Panc1 (cell line): ENCODE measurements at regions not wholly inside any gene's neighbourhood (a gene's known extent, or its start where the extent isn't known, plus 50 kb on each side); places are given as distances from the start of the nearest gene placed in this dataset.
A peak's percentile ranks its signal among the peaks of the same experiment; 100 is the strongest.

Experiments
- ATAC-seq: fragments of 200-7000 bp; cut with Tn5 transposase; 2 replicates; pipeline ENCODE4 v1.9.1; 2020; ENCODE audit warnings: mild to moderate bottlenecking, moderate library complexity
- BruUV-seq: library from RNA; stranded (reverse); fragments of 400-500 nt; replicated peaks from 2 replicates; lab custom pipeline; 2021; lab: Mats Ljungman, UMichigan
- CTCF ChIA-PET: fragments of 300-600 bp; sonication (Branson Sonifier 250); formaldehyde crosslinking; loops from one replicate; lab custom pipeline; 2022; ENCODE audit warnings: antibody characterized with exemption; lab: Charles Lee
- POLR2A ChIA-PET: fragments of 300-600 bp; sonication (Branson Sonifier 250); formaldehyde crosslinking; loops from one replicate; lab custom pipeline; 2022; ENCODE audit warnings: antibody characterized with exemption; lab: Charles Lee
- DNase-seq: peaks from one replicate; pipeline ENCODE4 v3.0.0-alpha.2; 2010; ENCODE audit warnings: low read depth, low spot score
- H3K27ac ChIP-seq: 2 replicates; pipeline ENCODE4 v1.5.1; 2011; ENCODE audit warnings: mild to moderate bottlenecking, low read length, inconsistent platforms
- H3K27me3 ChIP-seq: fragments of 200-500 bp; sonication (Bioruptor generic); 2 replicates; pipeline ENCODE4 v1.6.0; 2014; ENCODE audit warnings: low read length, inconsistent platforms; ENCODE audit not compliant: control insufficient read depth, insufficient read depth
- H3K36me3 ChIP-seq: fragments of 200-500 bp; sonication (Bioruptor generic); 2 replicates; pipeline ENCODE4 v1.5.1; 2014; ENCODE audit warnings: inconsistent platforms, mild to moderate bottlenecking, low read length, moderate library complexity; ENCODE audit not compliant: control insufficient read depth, insufficient read depth
- H3K4me1 ChIP-seq: 2 replicates; pipeline ENCODE4 v1.5.1; 2011; ENCODE audit warnings: inconsistent platforms, mild to moderate bottlenecking, low read length, moderate library complexity; ENCODE audit not compliant: control insufficient read depth, insufficient read depth
- H3K4me3 ChIP-seq, 2 experiments: 2 replicates each; pipeline ENCODE4 v1.5.1; 2011 to 2012; ENCODE audit warnings: low read depth in 2 of 2, low read length in 2 of 2, mild to moderate bottlenecking in 2 of 2, inconsistent platforms in 1 of 2, moderate library complexity in 1 of 2
- H3K9me3 ChIP-seq: fragments of 200-500 bp; sonication (Bioruptor generic); 2 replicates; pipeline ENCODE4 v1.5.1; 2014; ENCODE audit warnings: low read depth, mild to moderate bottlenecking, inconsistent platforms, low read length, moderate library complexity; ENCODE audit not compliant: control insufficient read depth, insufficient read depth
- CTCF ChIP-seq: fragments of 450-650 bp; IDR thresholded peaks from 2 replicates; pipeline ENCODE4 v1.5.1; 2017; ENCODE audit warnings: mild to moderate bottlenecking
- POLR2AphosphoS5 ChIP-seq: IDR thresholded peaks from 2 replicates; pipeline ENCODE4 v1.6.1; 2012; ENCODE audit warnings: mild to moderate bottlenecking, low read depth, low read length, moderate library complexity
- REST ChIP-seq, 2 experiments: IDR thresholded peaks; 2 replicates each; pipeline ENCODE4 v1.6.1; 2011 to 2012; ENCODE audit warnings: low read depth in 2 of 2, control low read depth in 1 of 2, low read length in 1 of 2, mild to moderate bottlenecking in 1 of 2, moderate library complexity in 1 of 2; ENCODE audit not compliant: insufficient read depth in 1 of 2
- SIN3A ChIP-seq: IDR thresholded peaks from 2 replicates; pipeline ENCODE4 v1.6.1; 2012; ENCODE audit warnings: low read depth, mild to moderate bottlenecking, low read length, moderate library complexity, borderline replicate concordance; ENCODE audit not compliant: insufficient read depth
- TCF7L2 ChIP-seq: IDR thresholded peaks from 2 replicates; pipeline ENCODE4 v1.6.1; 2011; ENCODE audit warnings: mild to moderate bottlenecking, low read depth, low read length, inconsistent platforms
- in situ Hi-C: cut with HindIII; loops from 2 replicates; pipeline ENCODE4 v1.10.0; 2016; ENCODE audit warnings: low sequenced_read_pairs, low pct_unique_long_range_greater_than_20kb
- intact Hi-C: fragments of 100-400 bp; cut with micrococcal nuclease; formaldehyde crosslinking; loops from one replicate; pipeline ENCODE4 v1.10.0; 2022; ENCODE audit not compliant: unreplicated experiment

GRCh38 chr6:141552031-141552430 lies 580.7 kb upstream of the GJE1 start:
- ChIA-PET CTCF (no interaction called here), POLR2A (no interaction called here)
- Histone ChIP-seq H3K4me3 (no peak overlapping the region), H3K27ac (peak overlapping the region; percentile 69; the same call in 1 of the 2 replicates), H3K9me3 (peaks cover 19% of the 10 kb centered on the region; the same call in 1 of the 2 replicates), H3K4me1 (no peaks in the 10 kb centered on the region; the same call in 1 of the 2 replicates), H3K27me3 (no peaks in the 10 kb centered on the region), H3K36me3 (no peaks in the 10 kb centered on the region)
- no peak for DNase-seq
- no TSS peak for BruUV-seq
- in situ Hi-C loops (no loop called here), intact Hi-C loops (no loop called here)
- TF ChIP-seq SIN3A (no peak), TCF7L2 (no peak), CTCF (0 out of 2 replicates have a peak, but pooled peaks have one; percentile 9)
- 0 out of 2 replicates have a peak, but pooled peaks have one; percentile 26 for ATAC-seq

GRCh38 chr6:141551318-141551717 lies 581.4 kb upstream of the GJE1 start:
- intact Hi-C loops (no loop called here), in situ Hi-C loops (no loop called here)
- ChIA-PET POLR2A (no interaction called here), CTCF (no interaction called here)
- BruUV-seq: no TSS peak
- ATAC-seq (no peak), DNase-seq (no peak)
- TF ChIP-seq POLR2AphosphoS5 (no peak), TCF7L2 (no peak), SIN3A (no peak), CTCF (no peak), REST (IDR thresholded peaks at IDR 0.05; ENCODE audit: insufficient read depth in 1 of 2, low read depth in 2 of 2, low read length in 1 of 2) (no peak)
- Histone ChIP-seq H3K36me3 (no peaks in the 10 kb centered on the region), H3K4me1 (no peaks in the 10 kb centered on the region; the same call in 1 of the 2 replicates), H3K27ac (no peak overlapping the region; the same call in 1 of the 2 replicates), H3K4me3 (no peak overlapping the region), H3K27me3 (no peaks in the 10 kb centered on the region), H3K9me3 (peaks cover 20% of the 10 kb centered on the region; the same call in 1 of the 2 replicates)
